Kidney (tissue), 13 donors: ENCODE measurements at regions not wholly inside any gene's neighbourhood (a gene's known extent, or its start where the extent isn't known, plus 50 kb on each side); places are given as distances from the start of the nearest gene placed in this dataset. TPM values are rescaled to one million over a fixed set of nuclear protein-coding genes. Genes with fewer than 3 reads are reported as not detected.

Source experiments
- DNase-seq, 5 donors: peaks; one replicate each; pipeline ENCODE4 v3.0.0-alpha.2; 2013 to 2020
- FAIRE-seq: peaks from 2 replicates; lab custom pipeline; 2012; peaks lifted over from hg19 to GRCh38; lab: Jason Lieb, UNC
- H3K27ac ChIP-seq, 2 donors: one replicate each; pipeline ENCODE4 v1.7.0; 2013; ENCODE audit warnings: low read depth in 2 of 2, low read length in 2 of 2, inconsistent platforms in 1 of 2
- H3K27me3 ChIP-seq: one replicate; pipeline ENCODE4 v1.7.1; 2013; ENCODE audit warnings: low read length, inconsistent platforms; ENCODE audit not compliant: control insufficient read depth, insufficient read depth
- H3K36me3 ChIP-seq, 3 donors: one replicate each; pipeline versions ENCODE4 v1.7.0 to v1.7.1; 2013; ENCODE audit warnings: low read length in 3 of 3, control low read depth in 1 of 3, inconsistent platforms in 1 of 3; ENCODE audit not compliant: insufficient read depth in 3 of 3, control insufficient read depth in 2 of 3
- H3K4me1 ChIP-seq, 3 donors: one replicate each; pipeline versions ENCODE4 v1.7.0 to v1.7.1; 2013; ENCODE audit warnings: low read length in 3 of 3, inconsistent platforms in 1 of 3, low read depth in 1 of 3; ENCODE audit not compliant: control insufficient read depth in 2 of 3, insufficient read depth in 2 of 3
- H3K4me3 ChIP-seq, 3 donors: one replicate each; pipeline versions ENCODE4 v1.7.0 to v1.8.1; 2013; ENCODE audit warnings: low read length in 3 of 3, control low read depth in 1 of 3, inconsistent platforms in 1 of 3
- H3K9ac ChIP-seq, 3 donors: one replicate each; pipeline versions ENCODE4 v1.7.0 to v1.7.1; 2013; ENCODE audit warnings: low read length in 3 of 3, control low read depth in 1 of 3, inconsistent platforms in 1 of 3
- H3K9me3 ChIP-seq, 3 donors: one replicate each; pipeline versions ENCODE4 v1.7.0 to v1.7.1; 2013; ENCODE audit warnings: low read length in 3 of 3, control low read depth in 1 of 3, inconsistent platforms in 1 of 3; ENCODE audit not compliant: control insufficient read depth in 2 of 3, insufficient read depth in 1 of 3
- CTCF ChIP-seq: IDR thresholded peaks from 3 replicates; pipeline ENCODE4 v1.5.1; 2012; ENCODE audit warnings: mild to moderate bottlenecking, moderate library complexity, borderline replicate concordance; ENCODE audit not compliant: insufficient read depth; ENCODE audit errors: extremely low read depth
- intact Hi-C: fragments of 100-400 bp; cut with DNase I; formaldehyde crosslinking; loops from one replicate; pipeline ENCODE4 v1.11.1; 2022
- microRNA-seq: library from miRNA; unstranded; fragments of <30 nt; microRNA quantifications from one replicate; pipeline ENCODE4 v1.2.0, GENCODE V29; 2020
- donor health status: control.
- donor health status: control.
- donor health status: control.
- donor health status: control.
- donor health status: control.
- donor health status: DM: yes; HTN: yes; CAD: no.
- donor health status: Normal renal cell carcinoma (clear cell type).

DNA sequence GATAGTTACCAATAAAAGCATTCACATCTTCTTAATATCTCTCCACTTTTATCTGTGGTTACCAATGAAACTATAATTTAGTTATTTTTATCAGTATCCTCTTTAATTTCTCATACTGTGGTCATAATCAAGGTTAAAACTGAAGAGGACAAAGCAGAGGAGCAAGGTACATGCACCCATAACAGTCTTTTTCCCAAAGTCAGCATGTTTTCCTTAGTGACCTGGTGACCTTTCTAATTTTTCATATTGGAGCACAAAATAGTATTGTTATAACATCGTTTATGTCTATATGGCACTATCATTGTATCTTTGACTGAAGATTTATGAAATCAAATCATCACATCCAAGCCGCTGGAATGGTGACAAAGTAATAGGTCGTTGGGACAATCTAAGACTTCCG lies 51.5 kb upstream of the CHORDC1 start:
- no peak overlapping the region for H3K9ac ChIP-seq
- no peaks in the 10 kb centered on the region for H3K4me1 ChIP-seq
- H3K27me3 ChIP-seq = no peaks in the 10 kb centered on the region
- no peak overlapping the region for H3K27ac ChIP-seq
- DNase-seq (no peak), FAIRE-seq (no peak)
- no peaks in the 10 kb centered on the region for H3K36me3 ChIP-seq
- intact Hi-C loops = no loop called here
- TF ChIP-seq CTCF = no peak
- no peak overlapping the region for H3K4me3 ChIP-seq
- no peaks in the 10 kb centered on the region for H3K9me3 ChIP-seq

Small RNA genes lying in the stretch of these regions (microRNA-seq; reads per million reads assigned to microRNA genes)
- not detected for gene MIR1261
- gene MIR4490 = not detected
